ENCODE measurements at regions not wholly inside any gene's neighbourhood (a gene's known extent, or its start where the extent isn't known, plus 50 kb on each side); places are given as distances from the start of the nearest gene placed in this dataset.

GRCh38 chrX:88612870-88613329 is 134.1 kb upstream of the CPXCR1 start:
- no peak for TF ChIP-seq JUND (IDR thresholded peaks at IDR 0.05)
- TF ChIP-seq RAD21 (IDR thresholded peaks at IDR 0.05): no peak
- TF ChIP-seq, protein P1, sequence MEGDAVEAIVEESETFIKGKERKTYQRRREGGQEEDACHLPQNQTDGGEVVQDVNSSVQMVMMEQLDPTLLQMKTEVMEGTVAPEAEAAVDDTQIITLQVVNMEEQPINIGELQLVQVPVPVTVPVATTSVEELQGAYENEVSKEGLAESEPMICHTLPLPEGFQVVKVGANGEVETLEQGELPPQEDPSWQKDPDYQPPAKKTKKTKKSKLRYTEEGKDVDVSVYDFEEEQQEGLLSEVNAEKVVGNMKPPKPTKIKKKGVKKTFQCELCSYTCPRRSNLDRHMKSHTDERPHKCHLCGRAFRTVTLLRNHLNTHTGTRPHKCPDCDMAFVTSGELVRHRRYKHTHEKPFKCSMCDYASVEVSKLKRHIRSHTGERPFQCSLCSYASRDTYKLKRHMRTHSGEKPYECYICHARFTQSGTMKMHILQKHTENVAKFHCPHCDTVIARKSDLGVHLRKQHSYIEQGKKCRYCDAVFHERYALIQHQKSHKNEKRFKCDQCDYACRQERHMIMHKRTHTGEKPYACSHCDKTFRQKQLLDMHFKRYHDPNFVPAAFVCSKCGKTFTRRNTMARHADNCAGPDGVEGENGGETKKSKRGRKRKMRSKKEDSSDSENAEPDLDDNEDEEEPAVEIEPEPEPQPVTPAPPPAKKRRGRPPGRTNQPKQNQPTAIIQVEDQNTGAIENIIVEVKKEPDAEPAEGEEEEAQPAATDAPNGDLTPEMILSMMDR (IDR thresholded peaks at IDR 0.05; ENCODE audit: low read depth, low read length, missing input control): no peak

Measured in liver (tissue), 3 donors.